ENCODE measurements at regions not wholly inside any gene's neighbourhood (a gene's known extent, or its start where the extent isn't known, plus 50 kb on each side); places are given as distances from the start of the nearest gene placed in this dataset.

- Histone ChIP-seq H3K27me3 (ENCODE audit: control insufficient read depth, insufficient read depth, low read length) (peaks cover 9% of the 10 kb centered on the region), H3K36me3 (ENCODE audit: control insufficient read depth, insufficient read depth, low read length) (no peaks in the 10 kb centered on the region), H3K4me3 (ENCODE audit: low read depth, low read length) (no peak overlapping the region)
- TF ChIP-seq CTCF (IDR thresholded peaks at IDR 0.05; ENCODE audit: insufficient read depth, low read length, poor library complexity, severe bottlenecking), result no peak
- no peak for DNase-seq (ENCODE audit: low read depth)
Observed at GRCh38 chr6:33955566-33955965, 151.8 kb upstream of the MLN start.

- peaks cover 11% of the 10 kb centered on the region for H3K27me3 ChIP-seq (ENCODE audit: control insufficient read depth, insufficient read depth, low read length)
- no peak for DNase-seq (ENCODE audit: low read depth)
- H3K4me3 ChIP-seq (ENCODE audit: low read depth, low read length), result no peak overlapping the region
- no peak for TF ChIP-seq CTCF (IDR thresholded peaks at IDR 0.05; ENCODE audit: insufficient read depth, low read length, poor library complexity, severe bottlenecking)
- H3K36me3 ChIP-seq (ENCODE audit: control insufficient read depth, insufficient read depth, low read length), result no peaks in the 10 kb centered on the region
Observed at GRCh38 chr6:33954453-33954852, 150.7 kb upstream of the MLN start.

GRCh38 chr6:33953171-33953570 lies 149.4 kb upstream of the MLN start:
- DNase-seq (ENCODE audit: low read depth), result no peak
- H3K27me3 ChIP-seq (ENCODE audit: control insufficient read depth, insufficient read depth, low read length), result peaks cover 10% of the 10 kb centered on the region
- no peak for TF ChIP-seq CTCF (IDR thresholded peaks at IDR 0.05; ENCODE audit: insufficient read depth, low read length, poor library complexity, severe bottlenecking)
- no peaks in the 10 kb centered on the region for H3K36me3 ChIP-seq (ENCODE audit: control insufficient read depth, insufficient read depth, low read length)
- H3K4me3 ChIP-seq (ENCODE audit: low read depth, low read length), result no peak overlapping the region

- Histone ChIP-seq H3K4me3 (ENCODE audit: low read depth, low read length) (no peak overlapping the region), H3K36me3 (ENCODE audit: control insufficient read depth, insufficient read depth, low read length) (no peaks in the 10 kb centered on the region), H3K27me3 (ENCODE audit: control insufficient read depth, insufficient read depth, low read length) (peaks cover 11% of the 10 kb centered on the region)
- DNase-seq (ENCODE audit: low read depth), result no peak
- TF ChIP-seq CTCF (IDR thresholded peaks at IDR 0.05; ENCODE audit: insufficient read depth, low read length, poor library complexity, severe bottlenecking), result no peak
Observed at GRCh38 chr6:33952016-33952415, 148.2 kb upstream of the MLN start.

DNA sequence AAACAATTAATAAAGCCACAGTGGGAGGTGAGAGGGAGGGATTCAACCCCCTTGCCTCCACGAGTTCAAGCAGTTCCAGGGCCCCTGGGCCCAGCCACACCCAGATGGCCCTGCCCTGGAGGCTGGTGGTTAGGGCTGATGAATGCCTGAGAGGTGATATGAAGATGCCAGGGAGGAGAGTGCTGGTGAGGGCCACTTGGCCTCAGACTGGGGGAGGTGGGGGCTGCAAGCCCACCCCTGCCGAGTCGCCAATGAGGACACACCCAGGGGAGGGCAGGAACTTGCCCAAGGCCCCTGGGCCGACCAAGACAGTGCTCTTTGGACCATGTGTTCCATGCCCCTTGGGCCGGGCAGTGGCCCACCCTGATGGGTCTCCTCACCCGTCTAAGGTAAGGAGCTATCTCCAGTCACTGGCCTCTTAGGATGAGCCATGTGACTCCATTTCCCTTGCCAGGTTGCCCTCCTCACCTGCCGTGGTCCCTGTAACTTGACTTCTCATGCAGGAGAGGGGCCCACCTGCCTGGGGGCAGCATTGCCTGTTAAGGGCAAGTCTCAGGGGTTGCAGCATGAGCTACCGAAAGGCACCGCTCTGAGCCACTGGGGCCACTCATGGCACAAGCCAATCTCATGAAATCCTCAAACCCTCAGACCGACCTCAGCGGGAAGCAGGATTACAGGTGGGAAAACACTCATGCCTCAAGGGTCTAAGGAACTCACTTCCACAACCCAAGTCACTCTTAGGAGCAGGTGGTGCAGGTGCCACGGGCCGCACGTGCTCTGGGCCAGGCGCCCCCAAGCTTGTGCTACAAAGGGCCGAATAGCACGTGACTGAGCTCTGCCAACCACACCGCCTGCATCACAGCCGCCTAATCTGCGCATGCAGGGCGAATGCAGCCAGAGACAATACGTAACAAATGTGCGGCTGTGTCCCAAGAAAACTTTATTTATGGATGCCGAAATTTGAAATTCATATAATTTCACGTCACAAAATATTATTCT lies 147.4 kb upstream of the MLN start:
- no peak for TF ChIP-seq CTCF (IDR thresholded peaks at IDR 0.05; ENCODE audit: insufficient read depth, low read length, poor library complexity, severe bottlenecking)
- Histone ChIP-seq H3K27me3 (ENCODE audit: control insufficient read depth, insufficient read depth, low read length) (peaks cover 14% of the 10 kb centered on the region), H3K36me3 (ENCODE audit: control insufficient read depth, insufficient read depth, low read length) (no peaks in the 10 kb centered on the region), H3K4me3 (ENCODE audit: low read depth, low read length) (no peak overlapping the region)
- no peak for DNase-seq (ENCODE audit: low read depth)

Data from kidney epithelial cell (primary cell).